ENCODE measurements at regions not wholly inside any gene's neighbourhood (a gene's known extent, or its start where the extent isn't known, plus 50 kb on each side); places are given as distances from the start of the nearest gene placed in this dataset.
A peak's percentile ranks its signal among the peaks of the same experiment; 100 is the strongest.
"Not testable (repeated sequence)": the region's sequence is repeated elsewhere in the genome, so short reads cannot be mapped to it uniquely, and the experiment has no call there.

DNA sequence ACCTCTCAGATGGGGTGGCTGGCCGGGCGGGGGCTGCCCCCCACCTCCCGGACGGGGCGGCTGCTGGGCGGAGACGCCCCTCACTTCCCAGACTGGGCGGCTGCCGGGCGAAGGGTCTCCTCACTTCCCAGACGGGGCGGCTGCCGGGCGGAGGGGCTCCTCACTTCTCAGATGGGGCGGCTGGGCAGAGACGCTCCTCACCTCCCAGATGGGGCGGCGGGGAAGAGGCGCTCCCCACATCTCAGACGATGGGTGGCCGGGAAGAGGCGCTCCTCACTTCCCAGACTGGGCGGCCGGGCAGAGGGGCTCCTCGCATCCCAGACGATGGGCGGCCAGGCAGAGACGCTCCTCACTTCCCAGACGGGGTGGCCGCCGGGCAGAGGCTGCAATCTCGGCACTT lies 80.7 kb downstream of the KPNA2 start:
- POLR2A ChIA-PET, H3K27ac Mint-ChIP-seq, H3K9me3 Mint-ChIP-seq, H3K27me3 Mint-ChIP-seq, H3K4me3 Mint-ChIP-seq, H3K4me1 Mint-ChIP-seq, ATAC-seq, DNase-seq: not testable (repeated sequence)
- peaks cover 0 to 64% (median 29%) of the 10 kb centered on the region in 3 donors for H3K36me3 Mint-ChIP-seq

- ATAC-seq: no peak
- Mint-ChIP-seq H3K27me3 (no peaks in the 10 kb centered on the region), H3K9me3 (peaks cover 0 to 9% (median 0%) of the 10 kb centered on the region in 9 donors), H3K27ac (peak overlapping the region in 2 of 10 donors; percentile 50 to 73), H3K4me3 (no peak overlapping the region), H3K4me1 (peaks cover 13 to 28% (median 19%) of the 10 kb centered on the region in 4 donors), H3K36me3 (peaks cover 12 to 83% (median 48%) of the 10 kb centered on the region in 3 donors)
- DNase-seq: no peak
- POLR2A ChIA-PET: no interaction called here
These were observed 87.1 kb downstream of the KPNA2 start for GRCh38 chr17:68122587-68122986.

GRCh38 chr17:68125111-68125870 lies 89.8 kb downstream of the KPNA2 start:
- DNase-seq: no peak
- peaks cover 15 to 28% (median 19%) of the 10 kb centered on the region in 4 donors for H3K4me1 Mint-ChIP-seq
- H3K27me3 Mint-ChIP-seq: no peaks in the 10 kb centered on the region
- peaks cover 0 to 9% (median 0%) of the 10 kb centered on the region in 9 donors for H3K9me3 Mint-ChIP-seq
- peaks cover 12 to 74% (median 37%) of the 10 kb centered on the region in 3 donors for H3K36me3 Mint-ChIP-seq
- H3K27ac Mint-ChIP-seq: peak overlapping the region in 3 of 10 donors; percentile 5 to 76 (median 57)
- H3K4me3 Mint-ChIP-seq: peak overlapping the region in 1 of 10 donors; percentile 20
- no peak for ATAC-seq
- POLR2A ChIA-PET: no interaction called here

DNA sequence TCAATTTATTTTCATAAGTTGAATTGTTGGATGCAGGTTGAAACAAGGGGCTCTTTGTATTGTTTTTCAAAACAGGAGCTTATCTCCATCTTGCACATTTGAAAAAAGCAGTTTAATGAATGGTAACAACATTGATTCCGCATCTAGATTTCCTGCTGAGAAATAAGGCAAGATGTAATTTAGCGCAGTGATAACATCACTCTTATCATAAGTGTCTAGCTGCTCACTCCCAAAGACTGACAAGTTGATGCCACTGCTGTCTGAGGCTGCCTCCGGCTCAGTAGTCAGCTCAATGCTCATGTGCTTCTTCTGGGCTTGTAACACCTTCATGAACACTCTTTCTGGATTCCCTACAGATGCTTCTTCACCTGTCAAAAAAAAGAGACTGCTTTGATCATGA lies 92.4 kb downstream of the KPNA2 start:
- peak overlapping the region in 4 of 10 donors; percentile 38 to 85 (median 65) for H3K27ac Mint-ChIP-seq
- no peaks in the 10 kb centered on the region for H3K27me3 Mint-ChIP-seq
- ATAC-seq: no peak
- no peak overlapping the region for H3K4me3 Mint-ChIP-seq
- POLR2A ChIA-PET: no interaction called here
- no peaks in the 10 kb centered on the region for H3K9me3 Mint-ChIP-seq
- H3K36me3 Mint-ChIP-seq: peaks cover 4 to 67% (median 22%) of the 10 kb centered on the region in 3 donors
- H3K4me1 Mint-ChIP-seq: peaks cover 15 to 28% (median 18%) of the 10 kb centered on the region in 4 donors
- DNase-seq: no peak

DNA sequence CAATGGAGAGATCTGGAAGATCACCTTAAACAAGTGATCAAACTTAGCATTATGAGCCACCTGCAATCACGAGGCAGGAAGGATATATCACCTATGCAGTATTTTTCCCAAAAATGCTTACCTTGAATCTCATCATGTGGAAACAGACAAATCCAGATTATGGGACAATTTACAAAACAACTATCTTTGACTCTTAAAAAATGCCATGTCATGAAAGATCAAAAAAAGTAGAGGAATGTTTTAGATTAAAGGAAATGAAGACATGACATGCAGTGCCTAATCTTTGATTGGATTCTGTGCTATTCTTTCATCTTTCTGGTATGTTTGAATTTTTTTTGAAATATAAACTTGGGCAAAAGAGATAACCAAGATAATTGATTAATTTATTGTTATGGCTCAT lies 95.9 kb downstream of the KPNA2 start:
- Mint-ChIP-seq H3K27ac (peak overlapping the region in 1 of 10 donors; percentile 49), H3K4me1 (peaks cover 0 to 3% (median 2%) of the 10 kb centered on the region in 4 donors), H3K9me3 (no peaks in the 10 kb centered on the region), H3K4me3 (no peak overlapping the region), H3K36me3 (peaks cover 7 to 57% (median 15%) of the 10 kb centered on the region in 3 donors), H3K27me3 (peaks cover 0 to 2% (median 0%) of the 10 kb centered on the region in 5 donors)
- ATAC-seq (no peak), DNase-seq (no peak)
- POLR2A ChIA-PET: no interaction called here

GRCh38 chr17:68133346-68134045 lies 98.0 kb downstream of the KPNA2 start:
- no peaks in the 10 kb centered on the region for H3K9me3 Mint-ChIP-seq
- POLR2A ChIA-PET: no interaction called here
- peak overlapping the region in 3 of 10 donors; percentile 37 to 83 (median 52) for H3K27ac Mint-ChIP-seq
- no peak overlapping the region for H3K4me3 Mint-ChIP-seq
- no peaks in the 10 kb centered on the region for H3K4me1 Mint-ChIP-seq
- DNase-seq (no peak), ATAC-seq (no peak)
- H3K27me3 Mint-ChIP-seq: peaks cover 0 to 2% (median 0%) of the 10 kb centered on the region in 5 donors
- peaks cover 5 to 38% (median 6%) of the 10 kb centered on the region in 3 donors for H3K36me3 Mint-ChIP-seq

DNA sequence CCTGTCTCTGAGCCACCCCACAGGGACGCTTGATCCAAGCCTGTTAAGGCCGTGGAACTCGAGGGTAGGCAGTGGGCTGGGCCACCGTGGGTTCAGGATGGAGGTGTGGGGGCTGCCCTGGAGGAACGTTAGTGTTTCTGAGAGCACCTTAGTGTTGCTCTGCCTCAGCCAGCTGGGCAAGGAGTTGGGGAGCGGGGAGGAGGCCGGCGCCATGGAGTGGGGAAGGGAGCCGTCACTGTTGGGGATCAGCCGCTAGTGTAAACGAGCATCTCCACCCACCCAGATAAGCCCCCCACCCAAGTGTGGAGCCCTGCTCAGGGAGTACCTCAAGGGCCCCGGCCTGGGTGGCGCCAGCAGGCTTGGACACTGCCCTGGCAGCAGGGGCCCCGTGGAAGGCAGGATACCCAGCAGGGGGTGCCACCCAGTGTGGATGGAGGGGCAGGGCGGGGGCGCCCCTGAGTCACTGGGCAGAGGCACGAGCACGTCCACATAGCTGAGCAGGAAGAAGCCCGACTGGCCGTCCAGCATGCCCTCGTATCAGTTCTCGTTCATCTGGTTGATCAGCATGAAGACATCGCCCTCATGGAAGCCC lies 98.6 kb downstream of the KPNA2 start:
- peaks cover 3 to 32% (median 6%) of the 10 kb centered on the region in 3 donors for H3K36me3 Mint-ChIP-seq
- ATAC-seq: no peak
- no peaks in the 10 kb centered on the region for H3K4me1 Mint-ChIP-seq
- H3K27me3 Mint-ChIP-seq: peaks cover 0 to 2% (median 0%) of the 10 kb centered on the region in 5 donors
- H3K4me3 Mint-ChIP-seq: no peak overlapping the region
- POLR2A ChIA-PET: interaction anchor here (1.2 kb wide), 1 partner anchor 28 kb away, joined by 3 read pairs; no protein-coding TSS in a partner anchor
- no peak for DNase-seq
- H3K9me3 Mint-ChIP-seq: no peaks in the 10 kb centered on the region
- H3K27ac Mint-ChIP-seq: no peak overlapping the region

DNA sequence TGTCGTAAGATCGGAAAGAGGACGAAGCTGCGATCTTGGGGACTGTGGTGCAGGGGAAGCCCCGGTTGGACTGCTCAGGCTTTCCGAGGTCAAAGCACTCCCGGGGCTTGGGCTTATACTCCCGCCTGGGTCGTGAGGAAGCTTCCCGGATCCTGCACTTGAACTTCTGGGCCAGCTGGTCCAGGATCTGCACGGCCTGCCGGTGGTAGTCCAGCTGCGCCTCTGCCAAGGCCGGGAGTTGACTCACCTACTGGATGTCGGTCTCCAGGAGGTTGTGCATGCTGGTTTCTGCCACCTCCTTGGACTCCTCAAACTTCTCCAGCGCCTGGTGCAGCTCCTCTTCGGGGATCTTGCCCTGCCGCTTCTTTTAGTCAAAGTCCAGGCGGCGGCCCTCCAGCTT lies 99.2 kb downstream of the KPNA2 start:
- Mint-ChIP-seq H3K4me1 (no peaks in the 10 kb centered on the region), H3K27me3 (peaks cover 0 to 2% (median 0%) of the 10 kb centered on the region in 5 donors), H3K27ac (no peak overlapping the region), H3K9me3 (no peaks in the 10 kb centered on the region), H3K36me3 (peaks cover 3 to 31% (median 6%) of the 10 kb centered on the region in 3 donors), H3K4me3 (no peak overlapping the region)
- DNase-seq (no peak), ATAC-seq (no peak)
- POLR2A ChIA-PET: interaction anchor here (1.2 kb wide), 1 partner anchor 28 kb away, joined by 3 read pairs; no protein-coding TSS in a partner anchor

DNA sequence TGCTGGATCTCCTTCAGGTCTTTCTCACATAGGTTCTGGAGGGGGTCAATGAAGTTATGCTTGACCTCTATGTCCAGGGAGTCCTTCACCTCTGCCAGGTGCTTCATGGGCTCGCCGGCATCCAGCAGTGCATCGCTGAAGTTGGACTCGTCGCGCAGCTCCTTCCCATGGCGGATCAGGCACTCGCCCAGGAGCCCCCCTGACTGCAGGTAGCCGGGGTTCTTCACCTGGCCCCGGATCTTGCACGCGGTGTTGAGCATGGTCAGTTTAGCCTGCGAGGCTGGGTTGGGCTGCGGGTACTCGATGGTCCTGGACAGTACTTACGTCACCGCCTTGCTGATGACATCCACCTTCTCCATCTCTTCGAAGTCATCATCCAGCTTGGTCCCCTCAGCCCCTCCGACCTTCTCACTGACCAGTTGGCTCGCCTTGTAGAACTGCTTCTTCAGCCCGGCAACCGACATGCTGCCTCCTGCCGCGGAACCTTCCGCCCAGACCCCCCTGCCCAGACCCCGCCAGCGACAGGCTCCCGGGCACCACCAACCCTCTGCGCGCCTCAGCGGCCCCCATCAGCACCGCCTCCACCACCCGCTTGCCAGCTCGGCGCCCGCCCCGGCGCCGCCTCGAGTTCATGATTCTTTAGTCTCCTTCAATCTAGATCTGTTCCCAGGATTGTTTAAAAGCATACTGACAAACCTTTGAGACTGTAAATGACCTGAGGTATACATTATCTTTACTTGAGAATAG lies 99.8 kb downstream of the KPNA2 start:
- H3K27me3 Mint-ChIP-seq: peaks cover 0 to 2% (median 0%) of the 10 kb centered on the region in 5 donors
- peaks cover 3 to 29% (median 6%) of the 10 kb centered on the region in 3 donors for H3K36me3 Mint-ChIP-seq
- no peaks in the 10 kb centered on the region for H3K9me3 Mint-ChIP-seq
- DNase-seq: no peak
- H3K27ac Mint-ChIP-seq: no peak overlapping the region
- no peak overlapping the region for H3K4me3 Mint-ChIP-seq
- H3K4me1 Mint-ChIP-seq: no peaks in the 10 kb centered on the region
- ATAC-seq: no peak
- POLR2A ChIA-PET: interaction anchor here (1.2 kb wide), 1 partner anchor 29 kb away, joined by 3 read pairs; no protein-coding TSS in a partner anchor

- ATAC-seq (no peak), DNase-seq (no peak)
- H3K4me1 Mint-ChIP-seq: no peaks in the 10 kb centered on the region
- no peaks in the 10 kb centered on the region for H3K9me3 Mint-ChIP-seq
- H3K36me3 Mint-ChIP-seq: peaks cover 0 to 2% (median under 1%) of the 10 kb centered on the region in 3 donors
- H3K27ac Mint-ChIP-seq: no peak overlapping the region
- no peak overlapping the region for H3K4me3 Mint-ChIP-seq
- POLR2A ChIA-PET: no interaction called here
- no peaks in the 10 kb centered on the region for H3K27me3 Mint-ChIP-seq
These were observed 105.5 kb downstream of the KPNA2 start for GRCh38 chr17:68141050-68141449.

- POLR2A ChIA-PET: interaction anchor here (0.7 kb wide), 1 partner anchor 913 kb away, joined by 3 read pairs; no protein-coding TSS in a partner anchor
- Mint-ChIP-seq H3K27ac (no peak overlapping the region), H3K9me3 (no peaks in the 10 kb centered on the region), H3K27me3 (no peaks in the 10 kb centered on the region), H3K36me3 (peaks cover 0 to 2% (median 0%) of the 10 kb centered on the region in 3 donors), H3K4me3 (no peak overlapping the region), H3K4me1 (no peaks in the 10 kb centered on the region)
- DNase-seq (no peak), ATAC-seq (no peak)
These were observed 105.2 kb upstream of the AMZ2 start for GRCh38 chr17:68142595-68142994.

DNA sequence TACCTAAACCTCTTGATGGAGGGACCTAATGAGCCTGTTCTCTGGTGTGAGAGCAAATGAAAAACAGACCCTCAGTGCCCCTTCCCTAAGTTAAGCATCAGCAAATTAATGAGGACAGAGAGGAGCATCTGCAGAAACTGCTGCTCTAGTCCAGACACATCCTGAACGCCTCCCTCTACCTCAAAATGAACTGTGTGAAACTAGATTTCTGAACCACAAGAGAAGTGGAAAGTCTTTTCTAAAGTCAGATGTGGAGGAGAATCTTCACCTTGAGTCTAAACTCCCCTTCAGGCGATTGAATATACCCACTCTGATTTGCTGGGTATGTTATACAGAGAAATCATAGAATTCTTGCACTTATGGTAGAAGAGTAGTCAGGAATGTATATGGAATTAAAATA lies 104.4 kb upstream of the AMZ2 start:
- ATAC-seq (no peak), DNase-seq (no peak)
- Mint-ChIP-seq H3K27ac (peak overlapping the region in 1 of 10 donors; percentile 15), H3K36me3 (peaks cover 0 to 3% (median 2%) of the 10 kb centered on the region in 3 donors), H3K4me1 (no peaks in the 10 kb centered on the region), H3K4me3 (no peak overlapping the region), H3K9me3 (no peaks in the 10 kb centered on the region), H3K27me3 (no peaks in the 10 kb centered on the region)
- POLR2A ChIA-PET: no interaction called here
